DMS53 treated with DMSO at 0.1 percent for 48 hours (cell line): ENCODE measurements at regions not wholly inside any gene's neighbourhood (a gene's known extent, or its start where the extent isn't known, plus 50 kb on each side); places are given as distances from the start of the nearest gene placed in this dataset.

Experiments
- DNase-seq: peaks from one replicate; lab custom pipeline; 2025; ENCODE audit not compliant: unreplicated experiment; lab: John Stamatoyannopoulos, UW

DNA sequence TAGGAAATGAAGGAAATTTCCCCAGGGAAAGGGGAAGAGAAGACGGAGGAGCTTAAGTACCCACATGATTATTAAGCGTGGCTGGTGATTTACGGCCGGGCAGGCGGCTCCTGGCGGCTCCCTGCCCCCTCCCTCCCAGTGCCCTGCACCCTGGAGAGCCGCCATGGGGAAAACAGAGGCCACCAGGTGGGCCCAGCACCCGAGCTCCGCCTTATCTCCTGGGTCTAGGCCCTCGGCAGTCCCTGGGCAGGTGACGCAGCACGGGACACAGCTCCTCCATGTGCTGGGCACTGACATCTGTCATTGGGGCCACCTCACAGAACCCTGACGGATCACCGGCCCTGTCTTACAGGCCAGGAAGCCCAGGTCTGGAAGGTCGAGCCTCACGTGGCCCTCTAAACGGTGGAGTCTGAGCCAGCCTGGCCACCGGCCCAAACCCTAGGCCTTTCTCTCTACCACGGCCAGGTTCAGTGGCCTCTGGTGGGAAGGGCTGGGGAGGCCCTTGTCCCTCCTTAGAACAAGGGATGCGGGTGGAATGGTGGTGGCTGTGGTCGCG lies 60.2 kb upstream of the PPARA start:
- DNase-seq = no peak

DNA sequence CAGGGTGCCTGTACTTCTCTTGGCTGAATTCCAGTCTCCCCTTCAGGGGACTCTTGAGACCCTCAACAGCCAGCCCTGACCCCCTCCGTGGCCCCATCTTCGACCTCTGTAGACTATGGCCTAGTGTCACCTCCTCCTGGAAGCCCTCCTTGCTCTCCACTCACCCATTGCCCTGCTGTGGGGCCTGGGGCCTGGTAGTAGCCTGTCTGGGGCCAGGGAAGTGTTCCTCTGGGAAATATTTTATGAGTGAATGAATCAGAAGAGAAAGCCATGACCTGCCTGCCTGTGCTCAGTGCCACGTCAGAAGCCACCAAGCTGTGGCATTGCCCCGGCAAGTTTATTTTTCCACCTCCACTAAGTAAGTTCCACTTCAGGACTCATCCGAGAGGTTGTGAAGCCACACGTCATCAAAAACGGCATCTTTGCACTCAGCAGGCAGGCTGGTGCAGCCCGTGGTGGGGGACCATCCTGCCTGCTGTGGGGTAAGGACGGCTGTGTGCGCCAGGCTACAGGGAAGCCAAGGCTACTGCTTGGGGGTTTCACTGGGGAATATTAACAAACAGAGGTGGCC lies 59.6 kb upstream of the PPARA start:
- DNase-seq = no peak

GRCh38 chr22:46091277-46091977 lies 58.9 kb upstream of the PPARA start:
- no peak for DNase-seq

GRCh38 chr22:46092011-46092410 lies 58.3 kb upstream of the PPARA start:
- DNase-seq = no peak

GRCh38 chr22:46092670-46093410 lies 57.5 kb upstream of the PPARA start:
- DNase-seq = no peak

DNA sequence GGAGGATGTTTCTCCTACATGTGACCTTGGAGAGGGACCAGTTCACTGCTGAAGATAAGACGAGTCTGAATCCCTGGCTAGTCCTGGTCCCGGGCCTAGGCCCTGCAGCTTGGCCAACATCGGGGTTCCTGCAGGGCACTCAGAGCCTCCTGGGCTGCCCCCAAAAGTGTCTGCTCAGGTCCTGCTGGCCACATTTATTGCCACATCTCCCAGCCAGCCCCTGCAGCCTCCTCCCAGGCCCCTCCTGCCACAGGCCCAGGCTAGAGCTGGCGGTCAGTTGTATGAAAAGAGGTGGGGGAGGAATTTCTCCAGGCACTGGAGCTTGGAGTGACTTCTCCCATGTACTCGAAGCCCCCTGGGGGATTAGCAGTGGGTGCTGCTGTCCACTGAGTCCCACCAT lies 56.5 kb upstream of the PPARA start:
- DNase-seq = no peak

DNA sequence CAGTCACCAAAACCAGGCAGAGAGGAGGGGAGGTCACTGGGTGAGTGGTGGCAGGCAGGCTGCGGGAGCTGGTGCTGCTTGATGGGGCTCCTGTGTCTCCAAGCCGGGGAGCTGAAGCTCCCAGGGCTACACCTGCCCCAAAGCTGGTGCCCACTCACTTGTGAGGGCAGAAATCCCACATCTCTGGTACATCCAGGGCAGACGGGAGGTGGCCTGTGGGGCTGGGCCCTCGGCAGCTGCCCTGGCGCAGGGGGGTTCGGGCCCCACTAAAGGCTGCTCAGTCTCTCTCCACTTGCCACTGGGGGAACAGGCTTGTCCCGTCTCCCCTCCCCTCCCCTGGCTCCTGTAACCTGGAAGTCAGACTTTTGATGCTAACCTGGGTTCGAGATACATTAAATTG lies 55.6 kb upstream of the PPARA start:
- no peak for DNase-seq

GRCh38 chr22:46096051-46096450 lies 54.3 kb upstream of the PPARA start:
- no peak for DNase-seq

DNA sequence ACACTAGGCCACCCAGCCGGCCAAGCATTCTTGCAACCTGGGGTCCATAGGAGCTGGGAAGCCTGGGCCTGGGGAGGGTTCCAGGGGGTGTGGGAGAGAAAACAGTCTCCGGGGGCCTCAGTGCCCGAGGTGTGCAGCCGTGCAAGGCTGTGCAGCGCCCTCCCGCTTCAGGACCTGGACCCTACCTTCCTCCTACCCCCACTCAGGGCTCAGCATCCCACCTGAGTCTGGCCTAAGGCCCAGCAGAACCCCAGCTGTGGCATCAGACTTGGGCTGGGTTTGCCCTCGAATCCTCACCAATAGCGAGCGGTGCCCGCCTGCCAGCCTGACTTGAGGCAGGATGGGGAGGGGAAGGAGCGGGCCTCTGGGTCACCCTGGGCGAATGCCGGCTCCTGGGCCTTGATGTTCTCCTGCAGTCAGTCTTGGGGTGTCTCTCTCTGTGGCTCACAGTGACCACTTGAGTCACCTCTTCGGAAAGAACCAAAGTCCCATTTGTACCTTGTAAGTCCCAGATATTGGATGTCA lies 53.6 kb upstream of the PPARA start:
- DNase-seq = no peak

DNA sequence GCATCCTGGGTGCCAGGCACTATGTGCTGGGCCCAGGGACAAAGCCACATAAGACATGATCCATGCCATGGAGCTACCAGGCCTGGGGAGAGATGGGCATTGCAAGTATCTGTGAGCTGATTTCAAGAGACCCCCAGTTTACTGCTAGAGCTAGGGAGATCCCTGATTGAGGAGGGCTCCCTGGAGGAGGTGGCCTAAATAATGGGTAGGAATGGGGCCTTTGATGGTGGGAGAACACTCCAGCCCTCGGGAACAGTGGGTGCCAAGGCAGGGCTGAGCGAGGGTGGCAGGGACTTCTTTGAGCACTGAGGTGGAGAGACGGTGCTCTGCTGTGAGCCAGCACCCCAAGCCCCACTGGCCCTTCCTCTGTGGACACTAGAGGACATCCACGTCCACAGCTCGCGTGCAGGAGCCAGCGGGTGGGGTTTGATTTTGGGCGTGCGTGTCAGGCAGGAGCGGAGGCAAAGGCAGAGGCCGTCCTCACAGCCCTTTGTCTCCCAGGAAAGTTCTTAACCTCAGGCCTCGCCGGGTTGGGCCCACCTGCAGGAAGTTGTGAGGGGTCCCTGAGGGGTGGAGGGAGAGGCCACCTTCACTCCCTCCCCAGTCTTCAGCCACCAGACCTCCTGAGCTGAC lies 52.9 kb upstream of the PPARA start:
- no peak for DNase-seq

DNA sequence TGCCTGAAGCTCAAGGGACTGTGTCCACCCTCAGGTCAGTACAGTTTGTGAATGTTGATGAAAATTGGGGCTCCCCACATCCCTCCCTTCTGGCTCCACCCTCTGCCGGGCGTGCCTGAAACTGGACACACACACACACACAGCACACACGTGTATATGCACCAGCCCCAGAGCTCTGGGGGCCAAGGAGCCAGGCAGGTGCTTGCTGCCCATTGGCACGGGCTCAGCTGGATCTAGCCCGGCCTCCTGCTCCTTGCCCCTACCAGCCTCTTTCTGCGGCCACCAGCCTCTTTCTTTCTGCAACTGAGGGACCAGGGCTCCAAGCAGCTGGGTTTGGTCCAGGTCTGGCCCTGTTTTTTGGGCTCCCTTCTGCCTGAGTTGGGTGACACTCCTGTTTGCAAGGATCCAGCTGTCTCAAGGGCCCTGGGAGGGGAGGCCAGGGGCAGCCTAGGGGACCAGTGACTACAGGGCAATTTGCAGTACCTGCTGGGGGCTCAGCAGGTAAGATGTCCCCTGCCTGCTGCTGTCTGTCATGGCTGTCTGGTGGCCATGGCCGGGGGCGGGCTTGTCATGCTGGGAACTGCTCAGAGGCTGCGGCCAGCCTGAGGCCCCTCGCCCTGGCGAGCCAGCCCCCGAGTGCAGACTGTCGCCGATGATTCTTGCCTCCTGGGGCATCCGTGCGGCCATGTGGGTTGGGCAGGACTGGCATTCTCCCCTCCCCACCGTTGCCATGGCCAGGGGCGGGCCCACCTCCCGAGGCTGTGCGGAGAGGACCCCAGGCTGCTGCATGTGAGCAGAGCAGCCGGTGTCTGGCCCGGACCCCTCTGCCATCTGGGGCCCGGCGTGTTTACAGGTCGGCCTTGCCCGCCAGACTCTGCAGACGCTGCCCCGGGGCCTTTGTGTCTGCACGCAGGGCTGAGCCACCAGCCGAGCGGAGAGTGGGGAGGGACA lies 51.5 kb upstream of the PPARA start:
- DNase-seq = no peak

GRCh38 chr22:46099740-46100139 lies 50.6 kb upstream of the PPARA start:
- DNase-seq = no peak

DNA sequence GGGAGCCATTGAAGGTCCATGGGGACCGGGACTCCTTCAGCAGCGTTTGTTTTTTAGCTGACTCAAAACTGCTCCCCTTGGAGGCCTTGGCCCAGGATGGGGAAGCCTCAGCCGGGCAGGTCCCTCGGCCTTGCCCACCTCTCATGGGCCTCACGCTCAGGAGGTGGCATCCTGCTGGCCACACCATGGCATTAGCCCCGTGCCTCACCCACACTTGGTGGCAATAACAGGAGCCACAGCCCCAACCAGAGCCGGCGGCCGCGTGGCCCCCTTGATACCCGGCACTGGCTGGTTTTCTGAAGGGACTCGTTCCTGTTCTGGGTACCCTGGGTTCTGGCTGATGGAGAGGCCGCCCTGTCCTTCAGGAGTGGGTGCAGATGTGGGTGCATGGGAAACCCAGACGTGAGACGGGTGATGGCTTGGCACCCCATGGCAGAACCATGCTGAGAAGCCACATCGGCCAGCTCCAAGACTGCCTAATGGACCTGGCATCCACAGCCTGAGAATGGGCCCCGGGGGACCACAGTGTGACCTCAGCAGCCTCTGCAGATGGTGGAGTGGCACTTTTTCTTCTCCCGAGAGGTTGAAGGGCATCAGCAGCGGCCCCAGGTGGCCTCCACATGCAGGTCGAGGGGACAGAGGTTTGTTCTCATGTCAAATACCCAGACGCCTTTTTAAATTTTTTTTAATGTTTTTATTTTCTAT lies 49.8 kb upstream of the PPARA start:
- DNase-seq = no peak
